ENCODE measurements at regions not wholly inside any gene's neighbourhood (a gene's known extent, or its start where the extent isn't known, plus 50 kb on each side); places are given as distances from the start of the nearest gene placed in this dataset.
"Not testable (repeated sequence)": the region's sequence is repeated elsewhere in the genome, so short reads cannot be mapped to it uniquely, and the experiment has no call there.

DNA sequence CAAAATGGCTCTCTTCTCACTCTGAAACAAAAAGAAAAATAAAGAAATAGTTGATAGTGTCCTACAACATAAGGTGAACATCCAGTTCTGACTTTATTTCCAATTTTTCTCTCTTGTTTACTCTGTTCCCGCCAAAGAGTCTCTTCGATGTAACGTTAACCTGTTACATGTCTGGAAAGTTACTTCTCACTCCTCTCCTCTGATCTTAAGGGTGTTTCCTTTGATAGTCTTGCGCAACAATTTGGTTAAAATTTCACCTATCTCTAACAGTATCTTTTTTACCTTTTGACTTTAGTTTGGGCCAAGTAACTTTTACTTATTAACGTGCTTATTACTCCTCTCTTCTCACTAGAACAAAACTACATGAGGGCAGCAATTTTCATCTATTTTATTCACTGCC, 1450.2 kb downstream of the BRINP3 start:
- no peak for DNase-seq (ENCODE audit: extremely low read depth, low read depth)

DNA sequence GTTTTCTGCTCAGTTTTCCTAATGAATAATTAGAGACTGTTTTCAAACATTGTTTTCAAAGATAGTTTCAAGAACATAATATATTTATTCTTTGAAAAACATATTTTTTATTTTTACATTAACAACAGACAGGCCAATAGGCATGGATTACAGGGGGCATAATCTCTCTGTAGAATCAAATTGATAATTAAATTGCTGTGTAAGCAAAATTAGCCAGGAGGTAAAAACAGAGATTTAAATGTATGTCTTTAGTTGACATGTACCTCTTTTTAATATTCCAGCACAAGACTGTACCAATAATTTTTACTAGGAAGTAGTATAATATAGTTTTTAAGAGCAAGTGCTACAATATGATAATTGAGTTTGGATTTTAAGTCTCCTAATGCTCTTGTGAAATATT, 1444.5 kb downstream of the BRINP3 start:
- no peak for DNase-seq (ENCODE audit: extremely low read depth, low read depth)

- no peak for DNase-seq (ENCODE audit: extremely low read depth, low read depth)
Measured at GRCh38 chr1:189036628-189037027, 1441.0 kb downstream of the BRINP3 start.

- DNase-seq (ENCODE audit: extremely low read depth, low read depth) = no peak
Measured at GRCh38 chr1:189046127-189046526, 1431.5 kb downstream of the BRINP3 start.

GRCh38 chr1:189084811-189085210, 1392.9 kb downstream of the BRINP3 start:
- DNase-seq (ENCODE audit: extremely low read depth, low read depth) = no peak

GRCh38 chr1:189103956-189104355, 1373.7 kb downstream of the BRINP3 start:
- DNase-seq (ENCODE audit: extremely low read depth, low read depth) = no peak

- no peak for DNase-seq (ENCODE audit: extremely low read depth, low read depth)
Measured at GRCh38 chr1:189117072-189117770, 1360.4 kb downstream of the BRINP3 start.

DNA sequence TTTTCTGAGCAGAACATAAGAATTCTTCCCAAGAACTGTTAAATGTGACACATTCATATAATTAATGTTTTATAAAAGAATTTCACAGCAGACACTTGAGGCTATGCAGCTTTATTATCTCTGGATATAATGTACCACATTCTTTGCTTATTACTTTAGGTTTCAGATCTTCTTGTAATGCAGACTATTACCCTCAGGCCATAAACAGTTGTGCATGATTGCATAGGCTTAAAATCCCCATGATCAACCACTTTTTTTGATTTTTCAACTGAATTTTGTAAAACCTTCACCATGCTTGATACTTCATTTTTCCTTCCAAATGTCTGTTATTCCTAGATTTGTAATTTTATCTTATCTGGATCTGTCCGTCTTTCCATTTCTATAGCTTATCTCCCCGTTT, 1355.7 kb downstream of the BRINP3 start:
- DNase-seq (ENCODE audit: extremely low read depth, low read depth) = no peak

GRCh38 chr1:189125694-189126093, 1352.0 kb downstream of the BRINP3 start:
- DNase-seq (ENCODE audit: extremely low read depth, low read depth) = no peak

DNA sequence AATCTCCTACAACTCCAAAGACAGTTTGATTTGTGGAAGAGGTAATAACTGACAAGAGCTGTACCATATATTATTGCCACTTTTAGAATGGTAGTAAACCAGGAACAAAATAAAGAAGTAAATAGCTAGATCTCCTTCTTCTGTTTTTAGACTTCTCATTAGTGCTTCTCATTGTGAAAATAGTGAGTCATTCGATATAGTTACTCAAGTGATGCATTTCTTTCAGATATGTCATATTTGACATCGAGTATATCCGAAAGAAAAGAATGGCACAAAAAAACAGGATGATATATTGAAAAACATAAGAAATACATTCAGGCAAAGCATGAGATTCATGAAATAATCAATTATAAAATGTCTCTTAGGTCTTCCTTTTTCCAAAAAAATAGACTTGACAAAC, 1346.1 kb downstream of the BRINP3 start:
- no peak for DNase-seq (ENCODE audit: extremely low read depth, low read depth)

DNA sequence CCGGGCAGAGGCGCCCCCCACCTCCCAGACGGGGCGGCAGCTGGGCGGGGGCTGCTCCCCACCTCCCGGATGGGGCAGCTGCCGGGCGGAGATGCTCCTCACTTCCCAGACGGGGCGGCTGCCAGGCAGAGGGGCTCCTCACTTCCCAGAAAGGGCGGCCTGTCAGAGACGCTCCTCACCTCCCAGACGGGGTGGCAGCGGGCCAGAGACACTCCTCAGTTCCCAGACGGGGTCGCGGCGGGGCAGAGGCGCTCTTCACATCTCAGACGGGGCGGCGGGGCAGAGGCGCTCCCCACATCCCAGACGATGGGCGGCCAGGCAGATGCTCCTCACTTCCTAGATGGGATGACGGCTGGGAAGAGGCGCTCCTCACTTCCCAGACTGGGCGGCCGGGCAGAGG, 1337.9 kb downstream of the BRINP3 start:
- not testable (repeated sequence) for DNase-seq (ENCODE audit: extremely low read depth, low read depth)

- no peak for DNase-seq (ENCODE audit: extremely low read depth, low read depth)
Measured at GRCh38 chr1:189141056-189141455, 1336.6 kb downstream of the BRINP3 start.

GRCh38 chr1:189149547-189150375, 1327.9 kb downstream of the BRINP3 start:
- peak; percentile 84 for DNase-seq (ENCODE audit: extremely low read depth, low read depth)

GRCh38 chr1:189150624-189151023, 1327.0 kb downstream of the BRINP3 start:
- DNase-seq (ENCODE audit: extremely low read depth, low read depth) = peak; percentile 3

GRCh38 chr1:189151361-189151760, 1326.3 kb downstream of the BRINP3 start:
- peak; percentile 30 for DNase-seq (ENCODE audit: extremely low read depth, low read depth)

DNA sequence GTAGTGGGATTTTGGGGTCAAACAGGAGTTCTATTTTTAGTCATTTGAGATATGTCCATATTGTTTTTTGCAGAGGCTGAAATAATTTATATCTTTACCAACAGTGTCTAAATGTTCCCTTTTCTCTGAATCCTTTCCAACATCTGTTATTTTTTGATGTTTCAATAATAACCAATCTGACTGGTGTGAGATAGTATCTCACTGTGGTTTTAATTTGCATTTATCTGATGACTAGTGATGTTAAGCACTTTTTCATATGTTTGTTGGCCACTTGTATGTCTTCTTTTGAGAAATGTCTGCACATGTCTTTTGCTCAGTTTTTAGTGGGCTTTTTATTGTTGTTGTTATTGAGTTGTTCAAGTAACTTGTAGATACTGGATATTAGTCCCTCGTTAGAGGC, 1325.0 kb downstream of the BRINP3 start:
- no peak for DNase-seq (ENCODE audit: extremely low read depth, low read depth)

GRCh38 chr1:189158155-189158554, 1319.5 kb downstream of the BRINP3 start:
- DNase-seq (ENCODE audit: extremely low read depth, low read depth) = no peak

GRCh38 chr1:189175889-189176288, 1301.8 kb downstream of the BRINP3 start:
- no peak for DNase-seq (ENCODE audit: extremely low read depth, low read depth)

DNA sequence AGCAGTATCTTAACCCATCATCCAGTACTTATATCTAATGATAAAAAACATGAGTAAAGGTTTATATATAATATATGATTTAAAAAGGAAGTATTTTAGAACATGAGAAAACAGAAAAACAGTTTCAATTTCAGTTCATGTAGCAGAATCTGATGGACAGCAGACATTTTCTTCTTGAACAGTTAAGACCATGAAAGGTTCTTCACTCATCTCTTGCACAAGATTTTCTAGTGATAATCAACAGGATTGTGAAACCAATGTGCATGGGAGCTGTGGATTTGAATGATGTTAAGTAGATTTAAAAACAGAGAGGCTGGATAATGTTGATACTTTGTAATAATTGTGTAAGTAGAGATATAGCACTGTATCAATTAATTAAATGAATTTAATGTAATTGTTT, 1297.6 kb downstream of the BRINP3 start:
- DNase-seq (ENCODE audit: extremely low read depth, low read depth) = no peak

- no peak for DNase-seq (ENCODE audit: extremely low read depth, low read depth)
Measured at GRCh38 chr1:189185097-189185496, 1292.6 kb downstream of the BRINP3 start.

DNA sequence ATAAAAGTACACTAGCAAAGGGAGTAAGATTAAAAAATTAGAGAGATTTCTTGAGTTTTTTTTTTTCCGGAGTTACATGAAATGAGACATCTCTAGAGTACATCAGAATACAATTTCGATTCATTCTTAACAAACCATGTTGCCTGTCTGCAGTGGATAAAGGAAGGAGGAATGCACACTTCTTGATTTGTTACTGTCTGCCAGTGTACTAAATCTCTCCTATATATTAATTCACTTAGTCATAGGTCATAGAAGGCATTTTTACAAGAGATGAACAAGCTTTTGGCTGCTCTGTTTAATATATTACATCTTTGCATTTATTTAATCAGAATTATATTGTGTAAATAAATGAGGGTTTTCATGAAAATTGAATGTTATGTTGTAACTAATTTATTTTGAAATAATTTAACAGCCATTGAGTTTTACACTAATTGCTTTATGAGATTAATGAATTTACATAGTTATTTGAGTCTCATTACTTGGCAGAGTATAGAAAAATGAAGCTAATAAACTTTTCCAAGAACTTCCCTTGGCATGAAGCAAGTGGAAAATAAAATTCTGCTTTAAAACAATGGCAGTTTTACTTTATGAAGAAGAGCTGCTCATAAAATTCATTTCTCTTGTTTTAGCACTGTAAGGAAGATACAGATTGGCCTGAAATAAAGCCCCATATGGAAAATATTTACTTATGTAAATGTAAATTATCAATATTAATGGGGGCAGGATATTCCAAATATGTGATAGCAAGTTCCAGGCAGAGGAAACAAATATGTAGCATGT, 1284.7 kb downstream of the BRINP3 start:
- no peak for DNase-seq (ENCODE audit: extremely low read depth, low read depth)
